Tibial artery (tissue), 4 donors: ENCODE measurements at regions not wholly inside any gene's neighbourhood (a gene's known extent, or its start where the extent isn't known, plus 50 kb on each side); places are given as distances from the start of the nearest gene placed in this dataset.
"Not testable (repeated sequence)": the region's sequence is repeated elsewhere in the genome, so short reads cannot be mapped to it uniquely, and the experiment has no call there.

ENCODE experiments used
- DNase-seq, 2 donors: peaks; one replicate each; pipeline ENCODE4 v3.0.0-alpha.2; 2019
- H3K27ac ChIP-seq, 2 donors: fragments of 200-600 bp; sonication (generic) in 1 of 2; 1 replicate in 1 of 2; 2 replicates in 1 of 2; pipeline ENCODE4 v1.5.1; 2018 to 2019; ENCODE audit warnings: mild to moderate bottlenecking in 1 of 2
- H3K27me3 ChIP-seq, 2 donors: fragments of 200-600 bp; sonication (generic) in 1 of 2; one replicate each; pipeline versions ENCODE4 v1.5.1 to v1.6.0; 2016 to 2019
- H3K36me3 ChIP-seq, 3 donors: fragments of 200-600 bp; sonication (generic) in 2 of 3; one replicate each; pipeline ENCODE4 v1.5.1; 2016 to 2019; ENCODE audit warnings: mild to moderate bottlenecking in 2 of 3
- H3K4me1 ChIP-seq, 4 donors: fragments of 200-600 bp; sonication (generic) in 2 of 4; 1 replicate in 3 of 4; 2 replicates in 1 of 4; pipeline ENCODE4 v1.5.1; 2016 to 2019
- H3K4me3 ChIP-seq, 2 donors: fragments of 200-600 bp; sonication (generic) in 1 of 2; 1 replicate in 1 of 2; 2 replicates in 1 of 2; pipeline ENCODE4 v1.5.1; 2018 to 2019; ENCODE audit warnings: mild to moderate bottlenecking in 2 of 2
- H3K9me3 ChIP-seq, 3 donors: fragments of 200-600 bp; sonication (generic) in 1 of 3; one replicate each; pipeline ENCODE4 v1.5.1; 2016 to 2019
- intact Hi-C: fragments of 100-400 bp; cut with DNase I; formaldehyde crosslinking; loops from one replicate; pipeline ENCODE4 v1.15.0; 2023; ENCODE audit warnings: low total_unique reads
- TF ChIP-seq, protein P1 (sequence below), 2 experiments: fragments of 200-600 bp in 1 of 2; fragments of 450-650 bp in 1 of 2; IDR thresholded peaks; one replicate each; pipeline ENCODE4 v1.5.1; 2017 to 2019; ENCODE audit warnings: antibody characterized with exemption in 2 of 2, mild to moderate bottlenecking in 1 of 2, moderate library complexity in 1 of 2

DNA sequence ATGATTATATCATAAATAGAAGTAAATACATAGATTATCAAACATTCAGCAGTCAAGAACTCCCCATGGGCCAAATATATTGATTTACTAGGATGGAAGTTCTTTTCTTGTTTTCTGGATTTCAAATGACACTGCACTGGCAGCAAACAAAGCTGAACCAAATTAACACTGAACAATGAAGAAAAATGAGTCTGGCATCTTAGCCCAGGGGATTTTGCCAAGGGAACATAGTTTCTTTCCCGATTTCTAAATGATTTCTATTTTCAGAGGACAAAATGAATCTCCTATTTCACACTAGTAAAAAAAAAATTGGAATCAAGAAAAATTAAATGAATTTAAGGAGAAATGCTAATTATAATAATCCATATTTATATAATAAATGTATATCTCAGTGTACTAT is 116.9 kb upstream of the FAM174A start:
- H3K4me1 ChIP-seq, result no peaks in the 10 kb centered on the region
- intact Hi-C loops, result no loop called here
- H3K27ac ChIP-seq, result no peak overlapping the region
- DNase-seq, result no peak
- no peak overlapping the region for H3K4me3 ChIP-seq
- no peaks in the 10 kb centered on the region for H3K27me3 ChIP-seq
- H3K9me3 ChIP-seq, result no peaks in the 10 kb centered on the region
- TF ChIP-seq, protein P1, sequence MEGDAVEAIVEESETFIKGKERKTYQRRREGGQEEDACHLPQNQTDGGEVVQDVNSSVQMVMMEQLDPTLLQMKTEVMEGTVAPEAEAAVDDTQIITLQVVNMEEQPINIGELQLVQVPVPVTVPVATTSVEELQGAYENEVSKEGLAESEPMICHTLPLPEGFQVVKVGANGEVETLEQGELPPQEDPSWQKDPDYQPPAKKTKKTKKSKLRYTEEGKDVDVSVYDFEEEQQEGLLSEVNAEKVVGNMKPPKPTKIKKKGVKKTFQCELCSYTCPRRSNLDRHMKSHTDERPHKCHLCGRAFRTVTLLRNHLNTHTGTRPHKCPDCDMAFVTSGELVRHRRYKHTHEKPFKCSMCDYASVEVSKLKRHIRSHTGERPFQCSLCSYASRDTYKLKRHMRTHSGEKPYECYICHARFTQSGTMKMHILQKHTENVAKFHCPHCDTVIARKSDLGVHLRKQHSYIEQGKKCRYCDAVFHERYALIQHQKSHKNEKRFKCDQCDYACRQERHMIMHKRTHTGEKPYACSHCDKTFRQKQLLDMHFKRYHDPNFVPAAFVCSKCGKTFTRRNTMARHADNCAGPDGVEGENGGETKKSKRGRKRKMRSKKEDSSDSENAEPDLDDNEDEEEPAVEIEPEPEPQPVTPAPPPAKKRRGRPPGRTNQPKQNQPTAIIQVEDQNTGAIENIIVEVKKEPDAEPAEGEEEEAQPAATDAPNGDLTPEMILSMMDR (IDR thresholded peaks at IDR 0.05), result no peak
- H3K36me3 ChIP-seq, result no peaks in the 10 kb centered on the region

DNA sequence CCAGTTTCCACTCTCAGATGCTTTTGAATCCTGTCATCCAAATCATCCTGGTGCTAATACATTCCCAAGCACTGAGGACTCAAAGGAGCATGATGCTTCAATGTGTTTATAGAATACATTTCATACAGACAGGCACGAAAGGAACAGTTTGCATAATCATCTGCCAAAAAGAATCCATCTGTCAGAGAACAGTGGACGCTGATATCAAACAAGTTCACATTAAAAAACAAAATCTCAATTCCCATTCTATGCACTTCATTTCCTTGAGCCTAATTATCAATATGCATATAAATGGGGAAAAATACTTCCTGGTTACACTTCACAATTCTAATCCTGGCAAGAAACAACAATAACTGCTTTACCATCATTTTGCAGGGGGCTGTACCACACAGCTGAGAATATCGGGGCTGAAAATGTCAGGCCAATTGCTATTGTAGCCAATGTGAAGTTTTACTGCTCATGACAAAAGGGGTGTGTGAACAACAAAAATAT is 125.5 kb upstream of the FAM174A start:
- Histone ChIP-seq H3K27me3 (no peaks in the 10 kb centered on the region), H3K4me1 (no peaks in the 10 kb centered on the region), H3K4me3 (no peak overlapping the region), H3K9me3 (no peaks in the 10 kb centered on the region), H3K27ac (no peak overlapping the region), H3K36me3 (no peaks in the 10 kb centered on the region)
- DNase-seq, result no peak
- TF ChIP-seq, protein P1 (IDR thresholded peaks at IDR 0.05), result no peak
- intact Hi-C loops, result no loop called here

DNA sequence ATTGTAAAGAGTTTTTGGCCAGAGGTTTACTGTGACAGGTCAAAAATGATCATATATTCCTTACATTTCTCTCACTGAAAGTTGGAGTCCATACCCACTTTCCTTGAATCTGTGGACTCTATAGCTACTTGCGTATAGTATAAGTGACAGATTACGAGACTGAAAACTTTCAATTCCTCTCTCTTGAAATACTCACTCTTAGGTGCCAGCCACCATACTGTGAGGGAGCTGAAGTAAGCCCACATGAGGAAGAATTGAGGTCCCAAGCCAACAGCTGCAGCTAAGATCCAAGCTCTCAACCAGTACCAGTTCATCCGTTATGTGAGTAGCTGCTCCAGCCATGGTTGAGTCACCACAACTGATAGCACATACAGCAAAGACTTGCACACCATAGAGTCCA is 128.1 kb upstream of the FAM174A start:
- intact Hi-C loops, result no loop called here
- DNase-seq, result no peak
- Histone ChIP-seq H3K9me3 (no peaks in the 10 kb centered on the region), H3K27me3 (no peaks in the 10 kb centered on the region), H3K36me3 (no peaks in the 10 kb centered on the region), H3K27ac (no peak overlapping the region), H3K4me1 (no peaks in the 10 kb centered on the region), H3K4me3 (no peak overlapping the region)
- TF ChIP-seq, protein P1 (IDR thresholded peaks at IDR 0.05), result no peak

DNA sequence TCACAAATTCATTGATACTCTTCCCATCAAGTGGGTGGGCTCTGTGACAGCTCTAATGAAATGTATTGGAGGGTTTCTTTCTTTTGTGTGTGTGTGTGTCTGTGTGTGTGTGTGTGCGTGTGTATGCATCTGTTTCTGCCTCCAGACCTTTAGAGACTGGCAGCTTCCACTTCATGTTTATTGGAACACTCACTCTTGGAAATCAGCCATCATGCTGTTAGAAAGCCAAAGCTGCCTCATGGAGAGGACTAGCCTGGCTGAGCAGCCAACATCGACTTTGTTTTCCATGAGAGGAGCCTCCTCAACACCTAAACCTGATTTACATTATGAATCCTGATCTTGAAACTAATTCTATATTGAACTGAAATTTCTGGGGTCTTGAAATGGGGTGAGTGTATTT is 128.5 kb upstream of the FAM174A start:
- H3K4me1 ChIP-seq, result no peaks in the 10 kb centered on the region
- TF ChIP-seq, protein P1 (IDR thresholded peaks at IDR 0.05), result no peak
- H3K27ac ChIP-seq, result no peak overlapping the region
- no peak for DNase-seq
- no peaks in the 10 kb centered on the region for H3K36me3 ChIP-seq
- no peaks in the 10 kb centered on the region for H3K9me3 ChIP-seq
- no peak overlapping the region for H3K4me3 ChIP-seq
- no peaks in the 10 kb centered on the region for H3K27me3 ChIP-seq
- intact Hi-C loops, result no loop called here

DNA sequence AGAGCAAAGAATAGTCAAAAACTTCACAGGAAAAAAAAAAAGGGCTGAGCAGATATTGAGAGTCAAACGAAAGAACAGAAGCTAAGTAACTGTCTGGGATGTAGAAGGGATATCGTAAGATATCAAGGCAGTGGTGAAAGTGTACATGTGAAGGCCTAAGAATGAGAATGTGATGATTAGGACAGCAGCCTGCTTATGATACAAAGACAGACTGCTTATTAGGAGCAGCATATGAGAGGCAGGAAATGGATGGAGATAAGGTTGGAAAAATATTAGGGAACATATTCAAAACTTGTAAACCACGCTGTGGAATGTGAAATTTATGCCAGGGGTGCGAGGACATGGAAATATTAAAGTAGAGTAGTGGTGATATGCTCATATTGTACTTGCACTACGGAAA is 133.1 kb upstream of the FAM174A start:
- Histone ChIP-seq H3K27ac (no peak overlapping the region), H3K27me3 (no peaks in the 10 kb centered on the region), H3K4me1 (no peaks in the 10 kb centered on the region), H3K36me3 (no peaks in the 10 kb centered on the region), H3K9me3 (no peaks in the 10 kb centered on the region), H3K4me3 (no peak overlapping the region)
- intact Hi-C loops, result no loop called here
- TF ChIP-seq, protein P1 (IDR thresholded peaks at IDR 0.05), result no peak
- no peak for DNase-seq

DNA sequence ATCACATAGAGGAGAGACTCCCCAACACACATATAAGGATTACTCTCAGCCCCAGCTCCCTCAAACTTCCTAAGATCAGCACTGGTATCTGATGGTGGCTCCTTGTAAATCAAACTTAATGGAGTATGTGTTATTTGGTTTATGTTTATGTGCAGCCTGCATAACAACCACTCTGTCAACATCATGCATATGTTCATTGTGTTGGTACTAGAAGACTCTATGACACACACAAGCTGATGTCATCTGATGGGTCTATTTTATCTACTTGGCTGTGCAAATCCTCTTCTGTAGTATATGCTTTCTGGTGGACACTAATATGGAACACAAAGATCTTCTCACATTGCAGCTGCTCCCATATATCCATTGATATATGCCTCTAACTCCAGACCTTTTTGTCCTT is 134.0 kb upstream of the FAM174A start:
- no peak overlapping the region for H3K27ac ChIP-seq
- no peaks in the 10 kb centered on the region for H3K27me3 ChIP-seq
- TF ChIP-seq, protein P1 (IDR thresholded peaks at IDR 0.05), result no peak
- no peak for DNase-seq
- H3K9me3 ChIP-seq, result no peaks in the 10 kb centered on the region
- H3K4me3 ChIP-seq, result no peak overlapping the region
- intact Hi-C loops, result no loop called here
- no peaks in the 10 kb centered on the region for H3K36me3 ChIP-seq
- no peaks in the 10 kb centered on the region for H3K4me1 ChIP-seq

DNA sequence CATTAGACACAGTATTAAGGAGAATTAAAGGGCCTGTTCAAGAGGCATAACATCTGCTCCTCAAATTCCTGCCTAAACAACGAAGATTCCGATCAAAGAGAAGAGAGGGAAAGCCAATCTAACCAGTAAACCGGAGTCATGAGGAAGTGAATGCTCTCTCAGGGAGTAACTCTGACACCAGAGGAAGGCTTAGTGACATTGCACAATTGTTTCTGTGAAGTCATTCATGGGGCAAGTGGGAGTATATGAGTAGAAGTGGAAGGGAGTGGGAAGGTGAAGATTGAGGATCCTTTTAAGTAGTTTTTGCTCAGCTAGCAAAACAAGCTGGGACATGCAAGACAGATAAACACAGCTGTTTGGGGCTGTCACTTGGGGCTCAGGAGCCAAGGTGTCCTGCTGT is 136.4 kb upstream of the FAM174A start:
- intact Hi-C loops, H3K9me3 ChIP-seq, H3K4me1 ChIP-seq, H3K27ac ChIP-seq, H3K4me3 ChIP-seq, H3K36me3 ChIP-seq, DNase-seq, H3K27me3 ChIP-seq: not testable (repeated sequence)

DNA sequence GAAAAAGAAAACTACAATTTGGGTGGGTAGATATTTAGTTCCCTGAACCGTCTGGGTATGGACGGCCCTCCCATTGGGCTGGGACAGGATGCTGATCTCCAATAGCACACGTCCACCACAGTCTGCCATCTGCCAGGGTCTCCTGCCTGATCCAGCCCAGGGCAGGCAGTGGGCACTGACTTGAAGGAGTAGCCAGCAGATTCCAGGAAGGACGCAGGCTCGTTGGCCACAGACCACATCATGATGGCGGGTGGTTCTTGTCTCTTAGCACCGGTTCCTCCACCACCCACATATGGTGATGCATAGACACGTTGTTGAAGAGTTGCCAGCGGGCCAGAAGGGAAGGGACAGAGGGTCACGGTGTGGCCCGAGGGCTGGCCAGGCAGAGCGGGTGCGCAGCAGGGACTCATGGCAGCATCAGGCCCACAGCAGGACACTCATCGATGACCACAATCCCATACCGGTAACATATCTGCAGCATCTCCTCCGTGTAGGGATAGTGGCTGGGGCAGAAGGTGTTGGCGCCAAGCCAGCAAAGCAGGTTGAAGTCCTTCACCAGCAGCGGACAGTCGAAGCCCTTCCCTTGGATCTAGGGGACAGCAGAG is 155.8 kb upstream of the FAM174A start:
- H3K27ac ChIP-seq, H3K9me3 ChIP-seq, H3K36me3 ChIP-seq, intact Hi-C loops, H3K4me3 ChIP-seq, H3K27me3 ChIP-seq, DNase-seq, H3K4me1 ChIP-seq: not testable (repeated sequence)
